Parathyroid adenoma (tissue), 2 donors: ENCODE measurements at regions not wholly inside any gene's neighbourhood (a gene's known extent, or its start where the extent isn't known, plus 50 kb on each side); places are given as distances from the start of the nearest gene placed in this dataset.

ENCODE experiments used
- H2AFZ ChIP-seq: fragments of 300-600 bp; sonication (generic); one replicate; pipeline ENCODE4 v1.7.0; 2017; ENCODE audit warnings: antibody characterized with exemption, mild to moderate bottlenecking
- H3K27ac ChIP-seq: fragments of 300-600 bp; sonication (generic); one replicate; pipeline ENCODE4 v1.7.0; 2017
- H3K27me3 ChIP-seq: fragments of 300-600 bp; sonication (generic); one replicate; pipeline ENCODE4 v1.7.0; 2017; ENCODE audit warnings: low read length; ENCODE audit not compliant: control insufficient read depth, insufficient read depth
- H3K36me3 ChIP-seq: fragments of 300-600 bp; sonication (generic); one replicate; pipeline ENCODE4 v1.7.0; 2017; ENCODE audit warnings: low read length; ENCODE audit not compliant: control insufficient read depth, insufficient read depth
- H3K4me1 ChIP-seq: fragments of 300-600 bp; sonication (generic); one replicate; pipeline ENCODE4 v1.7.0; 2017; ENCODE audit warnings: control low read depth
- H3K4me2 ChIP-seq: fragments of 300-600 bp; sonication (generic); one replicate; pipeline ENCODE4 v1.7.0; 2017; ENCODE audit warnings: low read length
- H3K4me3 ChIP-seq: fragments of 300-600 bp; sonication (generic); one replicate; pipeline ENCODE4 v1.7.0; 2017; ENCODE audit warnings: low read depth, low read length
- H3K79me2 ChIP-seq: fragments of 300-600 bp; sonication (generic); one replicate; pipeline ENCODE4 v1.7.0; 2017; ENCODE audit warnings: control low read depth
- H3K9ac ChIP-seq: fragments of 300-600 bp; sonication (generic); one replicate; pipeline ENCODE4 v1.7.0; 2017; ENCODE audit warnings: mild to moderate bottlenecking
- H3K9me3 ChIP-seq: fragments of 300-600 bp; sonication (generic); one replicate; pipeline ENCODE4 v1.7.0; 2017; ENCODE audit warnings: low read length; ENCODE audit not compliant: control insufficient read depth
- TF ChIP-seq, protein P1 (sequence below): fragments of 300-600 bp; sonication (generic); IDR thresholded peaks from one replicate; pipeline ENCODE4 v1.7.0; 2017; ENCODE audit warnings: antibody characterized with exemption, mild to moderate bottlenecking
- donor health status: primary hyperparathyroidism.

DNA sequence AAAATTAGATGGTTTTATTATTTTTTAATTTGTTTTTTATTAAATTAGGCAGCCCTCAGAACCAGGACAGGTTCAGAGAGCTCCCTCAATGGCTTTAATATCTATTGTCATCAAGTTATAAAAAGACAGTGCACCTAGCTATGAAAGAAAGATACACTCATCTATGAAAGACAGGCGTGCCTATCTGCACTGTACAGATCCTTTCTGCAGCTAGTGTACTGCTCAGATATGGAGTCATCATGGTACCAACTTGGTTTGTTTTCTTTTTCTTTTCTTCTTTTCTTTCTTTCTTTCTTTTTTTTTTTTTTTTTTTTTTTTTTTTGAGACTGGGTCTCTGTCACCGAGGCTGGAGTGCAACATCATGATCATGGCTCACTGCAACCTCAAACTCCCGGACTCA is 54.8 kb upstream of the GPBP1 start:
- TF ChIP-seq, protein P1, sequence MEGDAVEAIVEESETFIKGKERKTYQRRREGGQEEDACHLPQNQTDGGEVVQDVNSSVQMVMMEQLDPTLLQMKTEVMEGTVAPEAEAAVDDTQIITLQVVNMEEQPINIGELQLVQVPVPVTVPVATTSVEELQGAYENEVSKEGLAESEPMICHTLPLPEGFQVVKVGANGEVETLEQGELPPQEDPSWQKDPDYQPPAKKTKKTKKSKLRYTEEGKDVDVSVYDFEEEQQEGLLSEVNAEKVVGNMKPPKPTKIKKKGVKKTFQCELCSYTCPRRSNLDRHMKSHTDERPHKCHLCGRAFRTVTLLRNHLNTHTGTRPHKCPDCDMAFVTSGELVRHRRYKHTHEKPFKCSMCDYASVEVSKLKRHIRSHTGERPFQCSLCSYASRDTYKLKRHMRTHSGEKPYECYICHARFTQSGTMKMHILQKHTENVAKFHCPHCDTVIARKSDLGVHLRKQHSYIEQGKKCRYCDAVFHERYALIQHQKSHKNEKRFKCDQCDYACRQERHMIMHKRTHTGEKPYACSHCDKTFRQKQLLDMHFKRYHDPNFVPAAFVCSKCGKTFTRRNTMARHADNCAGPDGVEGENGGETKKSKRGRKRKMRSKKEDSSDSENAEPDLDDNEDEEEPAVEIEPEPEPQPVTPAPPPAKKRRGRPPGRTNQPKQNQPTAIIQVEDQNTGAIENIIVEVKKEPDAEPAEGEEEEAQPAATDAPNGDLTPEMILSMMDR, result no peak
- H3K27ac ChIP-seq, result no peak overlapping the region
- H3K9ac ChIP-seq, result no peak overlapping the region
- no peaks in the 10 kb centered on the region for H3K4me1 ChIP-seq
- no peaks in the 10 kb centered on the region for H3K27me3 ChIP-seq
- no peak overlapping the region for H3K4me3 ChIP-seq
- H3K4me2 ChIP-seq, result no peak overlapping the region
- no peaks in the 10 kb centered on the region for H3K79me2 ChIP-seq
- H3K9me3 ChIP-seq, result no peaks in the 10 kb centered on the region
- no peaks in the 10 kb centered on the region for H3K36me3 ChIP-seq
- no peak overlapping the region for H2AFZ ChIP-seq

DNA sequence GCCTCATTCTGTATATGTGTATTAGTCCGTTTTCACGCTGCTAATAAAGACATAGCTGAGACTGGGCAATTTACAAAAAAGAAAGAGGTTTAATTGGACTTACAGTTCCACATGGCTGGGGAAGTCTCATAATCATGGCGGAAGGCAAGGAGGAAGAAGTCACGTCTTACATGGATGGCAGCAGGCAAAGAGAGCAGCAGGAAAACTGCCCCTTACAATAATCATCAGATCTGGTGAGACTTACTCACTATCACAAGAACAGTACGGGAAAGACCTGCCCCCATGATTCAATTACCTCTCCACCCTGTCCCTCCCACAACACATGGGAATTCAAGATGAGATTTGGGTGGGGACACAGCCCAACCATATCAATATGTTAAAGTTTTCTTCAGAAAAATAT is 49.8 kb upstream of the GPBP1 start:
- Histone ChIP-seq H3K4me2 (no peak overlapping the region), H3K27me3 (no peaks in the 10 kb centered on the region), H2AFZ (no peak overlapping the region), H3K36me3 (no peaks in the 10 kb centered on the region), H3K27ac (no peak overlapping the region), H3K9me3 (no peaks in the 10 kb centered on the region), H3K4me3 (no peak overlapping the region), H3K4me1 (no peaks in the 10 kb centered on the region), H3K9ac (no peak overlapping the region), H3K79me2 (no peaks in the 10 kb centered on the region)
- TF ChIP-seq, protein P1, result no peak
